MG63 (cell line): ENCODE measurements at regions not wholly inside any gene's neighbourhood (a gene's known extent, or its start where the extent isn't known, plus 50 kb on each side); places are given as distances from the start of the nearest gene placed in this dataset.
"Not testable (repeated sequence)": the region's sequence is repeated elsewhere in the genome, so short reads cannot be mapped to it uniquely, and the experiment has no call there.

Source experiments
- DNase-seq: peaks from one replicate; pipeline ENCODE4 v3.0.0-alpha.2; 2020
- H3K27me3 ChIP-seq: fragments of 250-450 bp; sonication (Bioruptor Pico); 2 replicates; pipeline ENCODE4 v1.5.1; 2020; ENCODE audit warnings: mild to moderate bottlenecking, moderate library complexity
- H3K36me3 ChIP-seq: fragments of 250-450 bp; sonication (Bioruptor Pico); 2 replicates; pipeline ENCODE4 v1.5.1; 2020; ENCODE audit warnings: mild to moderate bottlenecking, moderate library complexity
- H3K4me3 ChIP-seq: fragments of 250-450 bp; sonication (Bioruptor Pico); 2 replicates; pipeline ENCODE4 v1.5.1; 2020; ENCODE audit warnings: mild to moderate bottlenecking, moderate library complexity
- H3K9me3 ChIP-seq: fragments of 250-450 bp; sonication (Bioruptor Pico); 2 replicates; pipeline ENCODE4 v1.5.1; 2020; ENCODE audit warnings: mild to moderate bottlenecking, moderate library complexity

DNA sequence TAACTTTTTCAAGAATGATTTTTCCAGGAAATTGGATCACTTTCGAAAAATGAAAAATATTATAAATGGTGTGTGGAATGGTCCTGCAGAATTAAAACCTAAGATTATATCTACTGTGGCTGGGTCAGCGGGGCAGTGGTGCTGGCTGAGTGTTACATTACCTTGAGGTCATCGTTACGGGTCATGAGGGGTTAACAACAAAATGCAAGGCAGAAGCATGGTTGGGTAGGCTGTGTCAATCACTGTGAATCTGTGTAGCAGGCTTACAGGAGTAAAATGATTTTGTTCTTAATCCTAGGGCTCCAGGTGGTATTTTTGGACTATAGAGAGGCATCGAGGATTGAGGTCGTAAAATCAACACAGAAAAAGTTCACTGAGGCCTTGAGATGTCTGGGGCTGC lies 105.2 kb upstream of the AMOT start:
- Histone ChIP-seq H3K36me3 (no peaks in the 10 kb centered on the region), H3K27me3 (no peaks in the 10 kb centered on the region), H3K4me3 (no peak overlapping the region), H3K9me3 (no peaks in the 10 kb centered on the region)
- DNase-seq = no peak

DNA sequence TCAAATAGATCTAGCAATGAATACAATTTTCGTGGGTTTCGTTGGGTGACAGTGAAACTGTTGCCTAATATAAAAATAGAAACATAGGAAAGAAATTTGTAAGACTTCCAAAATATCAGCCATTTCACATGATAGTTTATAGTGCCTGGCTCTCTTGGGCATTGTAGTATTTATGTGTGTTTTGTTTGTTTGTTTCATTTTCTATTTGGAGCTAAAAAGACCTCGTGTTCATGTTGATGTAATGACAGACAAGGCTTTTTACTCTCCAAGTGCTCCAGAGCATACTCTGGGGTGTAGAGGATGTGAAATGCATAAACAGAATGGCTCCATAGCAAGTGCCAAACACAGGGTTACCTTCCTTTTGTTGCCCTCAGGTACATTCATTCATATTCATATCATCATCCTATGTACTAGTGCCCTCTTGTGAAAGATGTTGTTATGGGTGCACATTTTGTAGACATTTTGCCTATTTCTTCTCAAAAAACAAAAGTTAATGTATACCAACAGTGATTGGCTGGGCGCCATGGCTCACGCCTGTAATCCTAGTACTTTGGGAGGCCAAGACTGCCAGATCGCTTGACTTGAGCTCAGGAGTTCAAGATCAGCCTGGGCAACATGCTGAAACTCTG lies 100.7 kb upstream of the AMOT start:
- Histone ChIP-seq H3K27me3 (no peaks in the 10 kb centered on the region), H3K4me3 (no peak overlapping the region)
- DNase-seq = no peak

DNA sequence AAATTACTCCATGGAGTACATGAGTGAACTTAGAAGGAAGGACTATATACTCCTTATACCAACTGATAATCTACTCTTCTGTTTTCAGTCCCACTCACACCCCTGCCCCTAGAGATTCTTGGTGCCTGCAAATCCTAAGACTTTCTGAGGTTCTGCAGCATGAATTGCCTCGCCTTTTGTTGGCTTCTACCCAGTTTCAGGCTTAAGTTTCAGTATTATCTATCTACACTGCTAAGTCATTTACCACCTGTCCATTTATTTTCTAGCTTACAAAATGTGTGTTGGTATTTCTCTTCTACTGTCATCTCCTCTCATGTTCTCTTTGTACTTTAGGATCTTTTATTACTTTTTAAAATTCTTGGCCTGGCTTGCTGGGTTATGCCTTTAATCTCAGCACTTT lies 94.4 kb upstream of the AMOT start:
- H3K9me3 ChIP-seq = no peaks in the 10 kb centered on the region
- H3K36me3 ChIP-seq = no peaks in the 10 kb centered on the region
- no peaks in the 10 kb centered on the region for H3K27me3 ChIP-seq
- DNase-seq = no peak
- no peak overlapping the region for H3K4me3 ChIP-seq

More for the DNA sequence above, 100.7 kb upstream of the AMOT start:
- Histone ChIP-seq H3K9me3 (no peaks in the 10 kb centered on the region), H3K36me3 (no peaks in the 10 kb centered on the region)

DNA sequence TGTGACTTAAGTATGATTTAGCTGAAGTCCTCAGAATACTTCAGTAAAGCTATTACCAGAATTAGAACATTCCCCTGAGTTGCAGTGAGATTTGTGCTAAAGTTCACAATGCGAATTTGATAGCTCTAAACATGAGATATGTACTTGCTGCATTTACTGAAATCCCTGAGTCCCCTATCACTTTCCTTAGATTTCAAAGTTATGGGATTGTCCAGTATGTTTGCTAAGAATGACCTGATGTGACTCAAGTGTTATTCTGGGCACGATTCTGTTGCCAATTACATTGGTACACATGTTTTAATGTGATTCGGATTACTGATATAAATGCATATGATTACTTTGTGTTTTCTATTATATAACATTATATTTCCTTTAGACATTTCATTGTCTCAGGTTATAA lies 91.3 kb upstream of the AMOT start:
- Histone ChIP-seq H3K36me3 (no peaks in the 10 kb centered on the region), H3K27me3 (no peaks in the 10 kb centered on the region), H3K4me3 (no peak overlapping the region), H3K9me3 (no peaks in the 10 kb centered on the region)
- DNase-seq = no peak

GRCh38 chrX:112931478-112931877 lies 90.8 kb upstream of the AMOT start:
- DNase-seq = no peak
- H3K9me3 ChIP-seq = no peaks in the 10 kb centered on the region
- no peaks in the 10 kb centered on the region for H3K27me3 ChIP-seq
- H3K36me3 ChIP-seq = no peaks in the 10 kb centered on the region
- H3K4me3 ChIP-seq = no peak overlapping the region

DNA sequence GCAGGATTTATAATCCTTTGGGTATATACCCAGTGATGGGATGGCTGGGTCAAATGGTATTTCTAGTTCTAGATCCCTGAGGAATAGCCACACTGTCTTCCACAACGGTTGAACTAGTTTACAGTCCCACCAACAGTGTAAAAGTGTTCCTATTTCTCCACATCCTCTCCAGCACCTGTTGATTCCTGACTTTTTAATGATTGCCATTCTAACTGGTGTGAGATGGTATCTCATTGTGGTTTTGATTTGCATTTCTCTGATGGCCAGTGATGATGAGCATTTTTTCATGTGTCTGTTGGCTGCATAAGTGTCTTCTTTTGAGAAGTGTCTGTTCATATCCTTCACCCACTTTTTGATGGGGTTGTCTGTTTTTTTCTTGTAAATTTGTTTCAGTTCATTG lies 82.8 kb upstream of the AMOT start:
- not testable (repeated sequence) for DNase-seq, H3K36me3 ChIP-seq, H3K27me3 ChIP-seq, H3K9me3 ChIP-seq, H3K4me3 ChIP-seq

- no peak for DNase-seq
- Histone ChIP-seq H3K27me3 (no peaks in the 10 kb centered on the region), H3K9me3 (no peaks in the 10 kb centered on the region), H3K36me3 (no peaks in the 10 kb centered on the region), H3K4me3 (no peak overlapping the region)
Observed at GRCh38 chrX:112913807-112914206, 73.2 kb upstream of the AMOT start.

DNA sequence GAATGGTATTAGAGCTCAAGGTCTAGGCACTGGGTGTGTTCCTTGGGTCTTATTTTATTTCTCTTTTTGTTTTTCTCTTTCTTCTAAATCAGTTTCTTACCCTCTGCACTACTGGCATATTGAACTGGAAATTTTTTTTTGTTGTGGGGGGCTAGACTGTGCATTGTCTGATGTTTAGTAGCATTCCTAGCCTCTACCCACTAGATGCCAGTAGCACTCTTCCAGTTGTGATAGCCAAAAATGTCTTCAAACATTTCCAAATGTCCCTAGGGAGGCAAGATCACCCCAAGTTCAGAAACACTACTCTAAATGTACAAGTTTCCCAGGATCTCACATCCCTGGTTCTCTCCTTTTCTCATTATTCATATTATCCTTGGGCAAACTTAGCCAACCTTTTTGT lies 69.8 kb upstream of the AMOT start:
- H3K9me3 ChIP-seq = no peaks in the 10 kb centered on the region
- no peaks in the 10 kb centered on the region for H3K36me3 ChIP-seq
- H3K27me3 ChIP-seq = no peaks in the 10 kb centered on the region
- no peak overlapping the region for H3K4me3 ChIP-seq
- no peak for DNase-seq

GRCh38 chrX:112901869-112902725 lies 61.5 kb upstream of the AMOT start:
- Histone ChIP-seq H3K4me3 (no peak overlapping the region), H3K9me3 (no peaks in the 10 kb centered on the region), H3K27me3 (no peaks in the 10 kb centered on the region), H3K36me3 (no peaks in the 10 kb centered on the region)
- DNase-seq = no peak

- DNase-seq = no peak
- Histone ChIP-seq H3K9me3 (no peaks in the 10 kb centered on the region), H3K4me3 (no peak overlapping the region), H3K36me3 (no peaks in the 10 kb centered on the region), H3K27me3 (no peaks in the 10 kb centered on the region)
Observed at GRCh38 chrX:112896051-112896450, 55.4 kb upstream of the AMOT start.
